Body of pancreas (tissue), 4 donors: ENCODE measurements at regions not wholly inside any gene's neighbourhood (a gene's known extent, or its start where the extent isn't known, plus 50 kb on each side); places are given as distances from the start of the nearest gene placed in this dataset.

ENCODE experiments used
- ATAC-seq: fragments of 150-250 bp; one replicate; pipeline ENCODE4 v1.9.1; 2016
- DNase-seq, 4 donors: peaks; one replicate each; pipeline ENCODE4 v3.0.0-alpha.2; 2019
- H3K27ac ChIP-seq, 4 donors: fragments of 200-600 bp; sonication (generic); 1 replicate in 3 of 4; 2 replicates in 1 of 4; pipeline versions ENCODE4 v1.5.1 to v1.6.1; 2016 to 2019; ENCODE audit warnings: mild to moderate bottlenecking in 1 of 4, mixed read lengths in 1 of 4, moderate library complexity in 1 of 4
- H3K27me3 ChIP-seq, 2 donors: fragments of 200-600 bp; sonication (generic); one replicate each; pipeline ENCODE4 v1.6.0; 2016; ENCODE audit warnings: mild to moderate bottlenecking in 1 of 2
- H3K36me3 ChIP-seq, 2 donors: fragments of 200-600 bp; sonication (generic); replicated peaks in 1 of 2; 2 replicates each; pipeline ENCODE4 v1.5.1; 2016; ENCODE audit warnings: low read depth in 2 of 2; ENCODE audit not compliant: insufficient read depth in 1 of 2
- H3K4me1 ChIP-seq: fragments of 200-600 bp; sonication (generic); one replicate; pipeline ENCODE4 v1.6.0; 2016
- H3K4me3 ChIP-seq, 2 donors: fragments of 200-600 bp; sonication (generic); 1 replicate in 1 of 2; 2 replicates in 1 of 2; pipeline ENCODE4 v1.5.1; 2016 to 2019
- H3K9me3 ChIP-seq, 3 donors: fragments of 200-600 bp; sonication (generic); 1 replicate in 2 of 3; 2 replicates in 1 of 3; pipeline ENCODE4 v1.5.1; 2016
- POLR2A ChIP-seq, 3 donors: fragments of 450-650 bp; IDR thresholded peaks; one replicate each; pipeline ENCODE4 v1.6.1; 2016; ENCODE audit warnings: antibody characterized with exemption in 3 of 3, mild to moderate bottlenecking in 2 of 3
- WGBS, 2 donors: methylation state at CpG; one replicate each; pipeline ENCODE4 v1.1.5; 2017; 5-methylcytosine and 5-hydroxymethylcytosine counted together
- intact Hi-C: fragments of 100-400 bp; cut with DNase I; formaldehyde crosslinking; loops from one replicate; pipeline ENCODE4 v1.15.1; 2023
- TF ChIP-seq, protein P1 (sequence below), 7 experiments: fragments of 450-650 bp in 4 of 7; fragments of 200-600 bp in 3 of 7; sonication (generic) in 3 of 7; IDR thresholded peaks; one replicate each; pipeline ENCODE4 v1.5.1; 2016 to 2019; ENCODE audit warnings: antibody characterized with exemption in 7 of 7

DNA sequence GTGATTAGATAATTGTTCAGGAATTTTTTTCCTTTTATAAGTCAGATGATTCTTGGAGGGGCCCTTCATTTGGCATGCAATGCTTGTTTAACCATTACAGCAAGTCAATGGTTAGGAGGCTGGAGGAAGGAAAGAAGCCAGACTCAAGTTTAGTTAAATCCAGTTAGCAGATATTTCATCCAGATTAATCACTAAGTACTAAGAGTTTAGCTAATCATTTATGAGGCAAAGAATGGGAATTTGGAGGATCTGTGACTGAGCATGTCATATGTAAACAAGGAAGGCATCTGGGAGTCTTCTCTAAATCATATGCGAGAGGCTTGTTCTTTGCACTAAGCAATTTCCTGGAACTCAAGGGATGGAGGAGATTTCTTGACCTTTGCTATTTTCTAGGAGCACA is 145.3 kb upstream of the SGCD start:
- Histone ChIP-seq H3K27me3 (no peaks in the 10 kb centered on the region), H3K27ac (no peak overlapping the region), H3K9me3 (no peaks in the 10 kb centered on the region), H3K4me1 (no peaks in the 10 kb centered on the region), H3K4me3 (no peak overlapping the region), H3K36me3 (no peaks in the 10 kb centered on the region)
- 79 to 81% methylated on average over 1 of the region's 1 CpG for WGBS, 2 donors
- ATAC-seq (no peak), DNase-seq (no peak)
- intact Hi-C loops = no loop called here
- TF ChIP-seq, protein P1, sequence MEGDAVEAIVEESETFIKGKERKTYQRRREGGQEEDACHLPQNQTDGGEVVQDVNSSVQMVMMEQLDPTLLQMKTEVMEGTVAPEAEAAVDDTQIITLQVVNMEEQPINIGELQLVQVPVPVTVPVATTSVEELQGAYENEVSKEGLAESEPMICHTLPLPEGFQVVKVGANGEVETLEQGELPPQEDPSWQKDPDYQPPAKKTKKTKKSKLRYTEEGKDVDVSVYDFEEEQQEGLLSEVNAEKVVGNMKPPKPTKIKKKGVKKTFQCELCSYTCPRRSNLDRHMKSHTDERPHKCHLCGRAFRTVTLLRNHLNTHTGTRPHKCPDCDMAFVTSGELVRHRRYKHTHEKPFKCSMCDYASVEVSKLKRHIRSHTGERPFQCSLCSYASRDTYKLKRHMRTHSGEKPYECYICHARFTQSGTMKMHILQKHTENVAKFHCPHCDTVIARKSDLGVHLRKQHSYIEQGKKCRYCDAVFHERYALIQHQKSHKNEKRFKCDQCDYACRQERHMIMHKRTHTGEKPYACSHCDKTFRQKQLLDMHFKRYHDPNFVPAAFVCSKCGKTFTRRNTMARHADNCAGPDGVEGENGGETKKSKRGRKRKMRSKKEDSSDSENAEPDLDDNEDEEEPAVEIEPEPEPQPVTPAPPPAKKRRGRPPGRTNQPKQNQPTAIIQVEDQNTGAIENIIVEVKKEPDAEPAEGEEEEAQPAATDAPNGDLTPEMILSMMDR (IDR thresholded peaks at IDR 0.05) = no peak
- TF ChIP-seq POLR2A (IDR thresholded peaks at IDR 0.05) = no peak

DNA sequence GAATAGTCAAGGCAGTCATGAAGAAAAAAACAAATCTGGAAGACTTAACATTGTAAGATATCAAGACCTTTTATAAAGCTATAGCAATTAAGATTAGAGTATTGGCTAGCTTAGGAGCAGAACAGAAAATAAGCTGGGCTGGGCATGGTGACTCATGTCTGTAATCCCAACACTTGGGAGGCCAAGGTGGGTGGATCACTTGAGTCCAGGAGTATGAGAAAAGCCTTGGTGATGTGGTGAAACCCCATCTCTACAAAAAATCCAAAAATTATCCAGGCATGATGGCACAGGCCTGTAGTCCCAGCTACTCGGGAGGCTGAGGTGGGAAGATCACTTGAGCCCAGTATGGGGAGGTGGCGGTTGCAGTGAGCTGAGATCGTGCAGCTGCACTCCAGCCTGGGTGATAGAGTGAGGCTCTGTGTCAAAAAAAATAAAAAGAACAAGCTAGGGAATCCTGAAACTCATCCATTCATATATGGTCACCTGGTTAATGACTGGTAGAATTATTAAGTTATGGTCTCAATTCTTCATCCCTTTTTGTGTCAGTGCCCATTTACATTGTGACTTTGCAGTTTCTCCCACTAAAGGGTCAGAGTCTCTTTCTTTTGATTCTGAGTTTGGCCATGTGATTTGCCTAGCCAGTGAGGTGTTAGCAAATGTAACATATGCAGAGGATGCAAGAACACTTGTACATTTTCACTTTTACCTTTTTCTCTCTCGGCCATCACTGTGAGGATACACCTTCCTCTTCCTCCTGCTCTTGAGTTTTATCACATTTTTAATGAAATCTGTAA is 144.6 kb upstream of the SGCD start:
- no peaks in the 10 kb centered on the region for H3K9me3 ChIP-seq
- H3K4me1 ChIP-seq = no peaks in the 10 kb centered on the region
- no peak overlapping the region for H3K4me3 ChIP-seq
- ATAC-seq (no peak), DNase-seq (no peak)
- TF ChIP-seq, protein P1 (IDR thresholded peaks at IDR 0.05) = no peak
- TF ChIP-seq POLR2A (IDR thresholded peaks at IDR 0.05) = no peak
- 74 to 77% methylated on average over 4 of the region's 4 CpGs for WGBS, 2 donors
- H3K27ac ChIP-seq = no peak overlapping the region
- intact Hi-C loops = no loop called here
- H3K27me3 ChIP-seq = no peaks in the 10 kb centered on the region
- H3K36me3 ChIP-seq = no peaks in the 10 kb centered on the region

DNA sequence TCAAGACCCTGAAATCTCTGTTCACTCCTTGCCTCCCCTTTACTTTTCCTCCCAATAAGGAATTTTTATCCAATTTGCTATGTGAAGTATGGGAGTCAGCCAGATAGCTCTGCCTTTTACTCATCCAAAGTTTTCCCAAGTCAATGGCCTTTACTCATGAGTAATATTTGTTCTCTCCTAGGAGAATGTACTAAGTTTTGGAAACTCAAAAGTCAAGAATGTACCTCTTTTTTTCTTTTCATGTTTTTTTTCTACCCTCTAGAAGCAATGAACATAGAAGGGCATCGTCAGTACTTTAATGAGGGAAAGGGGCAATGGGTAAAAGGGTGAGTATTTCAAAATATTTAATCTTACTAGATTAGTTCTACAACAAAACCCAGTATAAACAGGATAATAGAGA is 140.2 kb upstream of the SGCD start:
- no peaks in the 10 kb centered on the region for H3K36me3 ChIP-seq
- H3K27ac ChIP-seq = no peak overlapping the region
- no peak overlapping the region for H3K4me3 ChIP-seq
- H3K4me1 ChIP-seq = no peaks in the 10 kb centered on the region
- H3K9me3 ChIP-seq = no peaks in the 10 kb centered on the region
- intact Hi-C loops = no loop called here
- ATAC-seq (no peak), DNase-seq (no peak)
- H3K27me3 ChIP-seq = no peaks in the 10 kb centered on the region
- no peak for TF ChIP-seq POLR2A (IDR thresholded peaks at IDR 0.05)
- TF ChIP-seq, protein P1 (IDR thresholded peaks at IDR 0.05) = no peak
- 60 to 85% methylated on average over 1 of the region's 1 CpG for WGBS, 2 donors

DNA sequence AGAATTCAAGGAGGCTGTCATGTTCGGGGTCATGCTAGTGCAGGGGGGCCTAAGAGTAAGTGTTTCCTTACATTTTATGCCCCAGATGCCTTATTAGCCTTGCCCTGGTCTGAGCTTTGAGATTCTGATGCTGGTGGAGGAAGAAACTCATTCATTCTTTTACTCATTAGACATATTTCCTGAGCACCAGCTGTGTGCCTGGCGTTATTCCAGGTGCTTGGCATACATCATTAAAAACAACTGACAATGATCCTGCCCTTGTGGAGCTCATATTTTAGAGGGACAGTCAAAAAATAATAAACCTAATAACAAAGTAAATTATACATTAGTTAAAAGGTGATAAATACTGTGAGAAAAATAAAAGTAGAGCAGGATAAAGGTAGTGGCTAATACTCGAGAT is 138.9 kb upstream of the SGCD start:
- no peak for TF ChIP-seq POLR2A (IDR thresholded peaks at IDR 0.05)
- TF ChIP-seq, protein P1 (IDR thresholded peaks at IDR 0.05) = no peak
- Histone ChIP-seq H3K27me3 (no peaks in the 10 kb centered on the region), H3K4me1 (no peaks in the 10 kb centered on the region), H3K9me3 (no peaks in the 10 kb centered on the region), H3K27ac (no peak overlapping the region), H3K36me3 (no peaks in the 10 kb centered on the region), H3K4me3 (no peak overlapping the region)
- intact Hi-C loops = no loop called here
- peak in 1 of 4 donors; percentile 12 for DNase-seq
- 40 to 42% methylated on average over 3 of the region's 3 CpGs for WGBS, 2 donors
- ATAC-seq = no peak

DNA sequence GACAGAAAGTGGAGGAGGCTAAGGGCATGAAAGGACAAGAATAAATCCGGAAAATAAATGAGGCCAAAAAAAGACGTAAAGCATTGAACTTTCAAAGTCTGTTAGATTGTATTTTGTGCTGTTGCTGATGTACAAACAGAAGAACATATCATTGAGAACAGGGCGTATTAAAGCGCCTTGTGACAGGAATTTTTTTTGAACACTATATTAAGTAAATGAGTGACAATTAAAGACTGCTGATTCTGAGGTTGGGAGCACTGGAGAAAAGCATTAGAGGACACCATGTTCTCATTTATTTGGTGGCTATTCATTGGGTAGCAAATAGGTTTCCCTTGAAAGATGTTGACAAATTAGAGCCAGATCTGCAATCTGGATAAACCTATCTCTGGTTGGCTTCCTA is 137.3 kb upstream of the SGCD start:
- ATAC-seq (no peak), DNase-seq (no peak)
- Histone ChIP-seq H3K27me3 (no peaks in the 10 kb centered on the region), H3K36me3 (no peaks in the 10 kb centered on the region), H3K27ac (no peak overlapping the region), H3K4me1 (no peaks in the 10 kb centered on the region), H3K9me3 (no peaks in the 10 kb centered on the region), H3K4me3 (no peak overlapping the region)
- TF ChIP-seq, protein P1 (IDR thresholded peaks at IDR 0.05) = no peak
- TF ChIP-seq POLR2A (IDR thresholded peaks at IDR 0.05) = no peak
- intact Hi-C loops = no loop called here
- 80 to 81% methylated on average over 4 of the region's 4 CpGs for WGBS, 2 donors
